Tibial artery (tissue), 4 donors: ENCODE measurements at regions not wholly inside any gene's neighbourhood (a gene's known extent, or its start where the extent isn't known, plus 50 kb on each side); places are given as distances from the start of the nearest gene placed in this dataset.

ENCODE experiments used
- DNase-seq, 2 donors: peaks; one replicate each; pipeline ENCODE4 v3.0.0-alpha.2; 2019
- H3K27ac ChIP-seq, 2 donors: fragments of 200-600 bp; sonication (generic) in 1 of 2; 1 replicate in 1 of 2; 2 replicates in 1 of 2; pipeline ENCODE4 v1.5.1; 2018 to 2019; ENCODE audit warnings: mild to moderate bottlenecking in 1 of 2
- H3K27me3 ChIP-seq, 2 donors: fragments of 200-600 bp; sonication (generic) in 1 of 2; one replicate each; pipeline versions ENCODE4 v1.5.1 to v1.6.0; 2016 to 2019
- H3K36me3 ChIP-seq, 3 donors: fragments of 200-600 bp; sonication (generic) in 2 of 3; one replicate each; pipeline ENCODE4 v1.5.1; 2016 to 2019; ENCODE audit warnings: mild to moderate bottlenecking in 2 of 3
- H3K4me1 ChIP-seq, 4 donors: fragments of 200-600 bp; sonication (generic) in 2 of 4; 1 replicate in 3 of 4; 2 replicates in 1 of 4; pipeline ENCODE4 v1.5.1; 2016 to 2019
- H3K4me3 ChIP-seq, 2 donors: fragments of 200-600 bp; sonication (generic) in 1 of 2; 1 replicate in 1 of 2; 2 replicates in 1 of 2; pipeline ENCODE4 v1.5.1; 2018 to 2019; ENCODE audit warnings: mild to moderate bottlenecking in 2 of 2
- H3K9me3 ChIP-seq, 3 donors: fragments of 200-600 bp; sonication (generic) in 1 of 3; one replicate each; pipeline ENCODE4 v1.5.1; 2016 to 2019
- intact Hi-C: fragments of 100-400 bp; cut with DNase I; formaldehyde crosslinking; loops from one replicate; pipeline ENCODE4 v1.15.0; 2023; ENCODE audit warnings: low total_unique reads
- TF ChIP-seq, protein P1 (sequence below), 2 experiments: fragments of 200-600 bp in 1 of 2; fragments of 450-650 bp in 1 of 2; IDR thresholded peaks; one replicate each; pipeline ENCODE4 v1.5.1; 2017 to 2019; ENCODE audit warnings: antibody characterized with exemption in 2 of 2, mild to moderate bottlenecking in 1 of 2, moderate library complexity in 1 of 2

- peak in 1 of 2 donors; percentile 83 for DNase-seq
- Histone ChIP-seq H3K27ac (peak overlapping the region; percentile 65 to 74), H3K9me3 (no peaks in the 10 kb centered on the region), H3K4me3 (no peak overlapping the region), H3K36me3 (no peaks in the 10 kb centered on the region), H3K4me1 (peaks cover 0 to 20% (median 14%) of the 10 kb centered on the region in 4 donors), H3K27me3 (peaks cover 0 to 11% of the 10 kb centered on the region in 2 donors)
- TF ChIP-seq, protein P1, sequence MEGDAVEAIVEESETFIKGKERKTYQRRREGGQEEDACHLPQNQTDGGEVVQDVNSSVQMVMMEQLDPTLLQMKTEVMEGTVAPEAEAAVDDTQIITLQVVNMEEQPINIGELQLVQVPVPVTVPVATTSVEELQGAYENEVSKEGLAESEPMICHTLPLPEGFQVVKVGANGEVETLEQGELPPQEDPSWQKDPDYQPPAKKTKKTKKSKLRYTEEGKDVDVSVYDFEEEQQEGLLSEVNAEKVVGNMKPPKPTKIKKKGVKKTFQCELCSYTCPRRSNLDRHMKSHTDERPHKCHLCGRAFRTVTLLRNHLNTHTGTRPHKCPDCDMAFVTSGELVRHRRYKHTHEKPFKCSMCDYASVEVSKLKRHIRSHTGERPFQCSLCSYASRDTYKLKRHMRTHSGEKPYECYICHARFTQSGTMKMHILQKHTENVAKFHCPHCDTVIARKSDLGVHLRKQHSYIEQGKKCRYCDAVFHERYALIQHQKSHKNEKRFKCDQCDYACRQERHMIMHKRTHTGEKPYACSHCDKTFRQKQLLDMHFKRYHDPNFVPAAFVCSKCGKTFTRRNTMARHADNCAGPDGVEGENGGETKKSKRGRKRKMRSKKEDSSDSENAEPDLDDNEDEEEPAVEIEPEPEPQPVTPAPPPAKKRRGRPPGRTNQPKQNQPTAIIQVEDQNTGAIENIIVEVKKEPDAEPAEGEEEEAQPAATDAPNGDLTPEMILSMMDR (IDR thresholded peaks at IDR 0.05), result no peak
- intact Hi-C loops, result loop anchor here (2.0 to 10.0 kb wide), 3 partner anchors 64 to 380 kb away; partner anchors contain the start of genes CDC26 and PRPF4
Measured at GRCh38 chr9:113654605-113655428, 191.3 kb downstream of the RGS3 start.

DNA sequence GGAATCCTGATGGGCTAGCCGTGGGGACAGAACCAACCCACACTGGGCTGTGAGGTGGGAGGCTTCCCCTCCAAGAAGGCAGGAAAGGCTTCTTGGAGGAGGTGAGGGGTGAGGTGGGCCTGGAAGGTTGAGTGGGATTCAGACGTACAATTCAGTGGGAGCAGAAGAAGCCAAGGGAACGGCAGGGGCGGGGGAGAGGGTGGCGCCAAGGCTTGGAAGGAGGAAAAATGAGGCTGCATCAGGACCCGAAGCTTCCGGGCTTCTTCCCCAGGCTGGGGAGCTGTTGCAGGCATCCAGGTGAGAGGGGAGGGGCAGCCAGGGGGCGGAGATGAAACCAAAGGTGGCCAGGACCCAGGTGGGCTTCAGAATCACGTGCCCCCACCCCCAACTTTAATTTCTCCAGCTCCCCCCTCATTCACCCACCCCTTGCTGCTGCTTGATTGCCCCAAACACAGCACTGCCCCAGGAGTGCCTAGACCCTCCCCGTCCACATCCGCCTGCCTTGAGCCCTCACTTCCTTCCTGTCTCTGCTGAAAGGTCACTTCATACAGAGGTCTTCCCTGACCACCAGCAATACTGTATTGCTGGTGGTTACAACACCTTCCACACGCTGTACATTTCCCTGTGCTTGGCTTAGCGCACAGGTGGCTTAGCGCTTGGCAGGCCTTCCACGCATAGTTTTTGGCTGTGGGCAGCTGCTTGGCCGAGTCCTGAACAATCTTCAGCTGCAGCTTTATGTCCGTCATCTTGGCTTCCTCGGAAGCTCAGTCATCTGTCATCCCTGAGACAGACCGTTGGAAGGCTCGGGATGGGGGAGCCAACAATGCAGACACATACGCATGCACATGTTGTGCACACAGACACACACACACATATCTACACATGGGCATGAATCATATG lies 193.5 kb downstream of the RGS3 start:
- H3K4me1 ChIP-seq, result peaks cover 0 to 20% (median 14%) of the 10 kb centered on the region in 4 donors
- H3K27ac ChIP-seq, result no peak overlapping the region
- TF ChIP-seq, protein P1 (IDR thresholded peaks at IDR 0.05), result no peak
- peak in 1 of 2 donors; percentile 58 for DNase-seq
- intact Hi-C loops, result loop anchor here (2.0 to 10.0 kb wide), 3 partner anchors 212 to 382 kb away; partner anchors contain the start of genes CDC26 and PRPF4
- peaks cover 0 to 16% of the 10 kb centered on the region in 2 donors for H3K27me3 ChIP-seq
- H3K36me3 ChIP-seq, result no peaks in the 10 kb centered on the region
- H3K4me3 ChIP-seq, result no peak overlapping the region
- H3K9me3 ChIP-seq, result no peaks in the 10 kb centered on the region

- peak; percentile 80 to 90 for DNase-seq
- peaks cover 0 to 18% (median 11%) of the 10 kb centered on the region in 4 donors for H3K4me1 ChIP-seq
- H3K9me3 ChIP-seq, result no peaks in the 10 kb centered on the region
- TF ChIP-seq, protein P1 (IDR thresholded peaks at IDR 0.05), result peak; percentile 97
- no peak overlapping the region for H3K27ac ChIP-seq
- no peaks in the 10 kb centered on the region for H3K36me3 ChIP-seq
- H3K4me3 ChIP-seq, result no peak overlapping the region
- intact Hi-C loops, result loop anchor here (2.0 to 10.0 kb wide), 3 partner anchors 213 to 383 kb away; partner anchors contain the start of genes CDC26 and PRPF4
- H3K27me3 ChIP-seq, result peaks cover 0 to 16% of the 10 kb centered on the region in 2 donors
Measured at GRCh38 chr9:113657765-113658544, 194.4 kb downstream of the RGS3 start.

DNA sequence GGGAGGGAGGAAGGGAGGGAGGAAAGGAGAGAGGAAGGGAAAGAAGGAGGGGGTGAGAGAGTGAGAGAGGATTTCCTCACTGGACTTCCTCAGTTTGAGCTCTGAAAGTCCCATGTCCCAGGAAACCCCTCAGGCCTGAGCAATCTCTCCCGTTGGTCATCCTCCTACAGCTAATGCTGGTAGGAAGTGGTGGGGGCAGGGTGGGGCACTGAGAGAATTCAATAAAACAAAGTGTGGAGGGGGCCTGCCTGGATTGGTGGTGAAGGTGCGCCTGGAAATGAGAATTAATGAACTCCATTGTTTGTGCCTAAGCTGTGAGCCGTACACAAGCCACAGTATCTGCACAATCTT lies 195.0 kb downstream of the RGS3 start:
- H3K27me3 ChIP-seq, result peaks cover 0 to 16% of the 10 kb centered on the region in 2 donors
- TF ChIP-seq, protein P1 (IDR thresholded peaks at IDR 0.05), result no peak
- no peak for DNase-seq
- no peaks in the 10 kb centered on the region for H3K36me3 ChIP-seq
- no peak overlapping the region for H3K27ac ChIP-seq
- peaks cover 0 to 18% (median 11%) of the 10 kb centered on the region in 4 donors for H3K4me1 ChIP-seq
- intact Hi-C loops, result loop anchor here (5.0 to 10.0 kb wide), 2 partner anchors 251 to 384 kb away; partner anchors contain the start of genes CDC26 and PRPF4
- H3K9me3 ChIP-seq, result no peaks in the 10 kb centered on the region
- H3K4me3 ChIP-seq, result no peak overlapping the region

DNA sequence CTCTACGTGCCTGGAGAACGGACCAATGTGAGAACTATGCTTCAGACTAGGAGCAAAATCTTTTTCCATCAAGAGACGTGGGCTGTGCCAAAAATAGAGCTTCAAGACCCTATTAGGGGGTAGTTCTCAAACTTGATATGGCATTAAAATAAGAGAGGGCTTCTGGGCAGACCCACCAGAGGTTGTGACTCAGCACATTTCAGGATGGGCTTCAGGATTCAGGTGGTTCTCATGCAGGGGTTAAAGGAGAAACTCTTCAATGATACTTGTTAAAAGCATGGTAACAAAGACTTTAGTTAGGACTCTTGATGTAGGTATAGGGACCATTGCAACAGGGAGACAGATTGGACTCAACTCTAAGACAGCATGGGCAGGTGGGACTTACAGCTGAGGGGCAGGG lies 195.5 kb downstream of the RGS3 start:
- DNase-seq, result peak in 1 of 2 donors; percentile 15
- Histone ChIP-seq H3K27ac (no peak overlapping the region), H3K9me3 (no peaks in the 10 kb centered on the region), H3K4me3 (no peak overlapping the region), H3K4me1 (peaks cover 0 to 18% (median 11%) of the 10 kb centered on the region in 4 donors), H3K36me3 (no peaks in the 10 kb centered on the region), H3K27me3 (peaks cover 0 to 16% of the 10 kb centered on the region in 2 donors)
- intact Hi-C loops, result loop anchor here (5.0 to 10.0 kb wide), 2 partner anchors 252 to 384 kb away; partner anchors contain the start of genes CDC26 and PRPF4
- TF ChIP-seq, protein P1 (IDR thresholded peaks at IDR 0.05), result no peak
